Pancreas (tissue), 10 donors: ENCODE measurements at regions not wholly inside any gene's neighbourhood (a gene's known extent, or its start where the extent isn't known, plus 50 kb on each side); places are given as distances from the start of the nearest gene placed in this dataset.

Source experiments
- ATAC-seq, 4 donors: fragments of 200-7000 bp; cut with Tn5 transposase; one replicate each; pipeline versions ENCODE4 v1.8.0 to v1.9.1; 2020; ENCODE audit warnings: mild to moderate bottlenecking in 4 of 4, moderate library complexity in 4 of 4
- DNase-seq, 6 donors: peaks; one replicate each; pipeline ENCODE4 v3.0.0-alpha.2; 2020
- FAIRE-seq: peaks from 2 replicates; lab custom pipeline; 2012; peaks lifted over from hg19 to GRCh38; lab: Jason Lieb, UNC
- H3K27ac ChIP-seq, 4 donors: fragments of 200-600 bp; sonication (generic); 1 replicate in 3 of 4; 2 replicates in 1 of 4; pipeline versions ENCODE4 v1.5.0 to v1.8.0; 2020
- H3K27me3 ChIP-seq, 4 donors: fragments of 200-600 bp; one replicate each; pipeline ENCODE4 v1.8.0; 2021
- H3K36me3 ChIP-seq, 3 donors: fragments of 200-600 bp; sonication (generic) in 1 of 3; one replicate each; pipeline versions ENCODE4 v1.5.0 to v1.8.0; 2020 to 2021
- H3K4me1 ChIP-seq, 3 donors: fragments of 200-600 bp; one replicate each; pipeline ENCODE4 v1.8.0; 2021
- H3K4me3 ChIP-seq, 4 donors: fragments of 200-600 bp; sonication (generic) in 2 of 4; one replicate each; pipeline versions ENCODE4 v1.5.0 to v1.8.0; 2020 to 2021
- H3K9me3 ChIP-seq, 4 donors: fragments of 200-600 bp; one replicate each; pipeline ENCODE4 v1.8.0; 2021
- CTCF ChIP-seq, 4 donors: fragments of 200-600 bp; sonication (generic) in 3 of 4; IDR thresholded peaks; one replicate each; pipeline versions ENCODE4 v1.5.0 to v1.8.0; 2021; ENCODE audit warnings: antibody characterized with exemption in 4 of 4
- WGBS, 2 donors: extraction: QIAGEN DNeasy Blood & Tissue Kit; methylation state at CpG; one replicate each; pipeline ENCODE4 v1.1.7; 2013; 5-methylcytosine and 5-hydroxymethylcytosine counted together
- intact Hi-C, 3 donors: fragments of 100-400 bp; cut with DNase I; formaldehyde crosslinking; loops; one replicate each; pipeline versions ENCODE4 v1.11.1 to v1.14.2; 2022
- donor health status: healthy with polysubstance abuse.
- donor health status: DM: no; HTN: no; CAD: no; lungs with moderate emphysema.
- donor health status: DM: no; HTN: no; CAD: no.
- donor health status: control.
- donor health status: control.
- donor health status: Bipolar disorder and iron deficiency.
- donor health status: DM: yes; HTN: yes; CAD: no.
- donor health status: DM: no; HTN: no; CAD: no.
- donor health status: DM: no; HTN: no; CAD: no.
- donor health status: DM: yes; HTN: yes; CAD: no.

- Histone ChIP-seq H3K27ac (no peak overlapping the region), H3K9me3 (no peaks in the 10 kb centered on the region), H3K36me3 (no peaks in the 10 kb centered on the region), H3K27me3 (no peaks in the 10 kb centered on the region), H3K4me1 (no peaks in the 10 kb centered on the region), H3K4me3 (no peak overlapping the region)
- ATAC-seq (no peak), DNase-seq (no peak), FAIRE-seq (no peak)
- TF ChIP-seq CTCF (IDR thresholded peaks at IDR 0.05), result no peak
- intact Hi-C loops, result no loop called here
- WGBS, 2 donors, result 46 to 56% methylated on average over 1 of the region's 1 CpG
Measured at GRCh38 chr2:145080426-145080825, 560.5 kb upstream of the ZEB2 start.

GRCh38 chr2:145079641-145080040, 559.7 kb upstream of the ZEB2 start:
- intact Hi-C loops, result no loop called here
- TF ChIP-seq CTCF (IDR thresholded peaks at IDR 0.05), result no peak
- Histone ChIP-seq H3K36me3 (no peaks in the 10 kb centered on the region), H3K9me3 (no peaks in the 10 kb centered on the region), H3K4me1 (no peaks in the 10 kb centered on the region), H3K4me3 (no peak overlapping the region), H3K27me3 (no peaks in the 10 kb centered on the region), H3K27ac (no peak overlapping the region)
- no peak for ATAC-seq
- FAIRE-seq, result no peak
- 83 to 97% methylated on average over 1 of the region's 1 CpG for WGBS, 2 donors
- no peak for DNase-seq

- TF ChIP-seq CTCF (IDR thresholded peaks at IDR 0.05), result no peak
- no peak for ATAC-seq
- no peaks in the 10 kb centered on the region for H3K27me3 ChIP-seq
- no peak for FAIRE-seq
- no peak overlapping the region for H3K27ac ChIP-seq
- H3K4me3 ChIP-seq, result no peak overlapping the region
- H3K9me3 ChIP-seq, result no peaks in the 10 kb centered on the region
- no peaks in the 10 kb centered on the region for H3K4me1 ChIP-seq
- no peak for DNase-seq
- no peaks in the 10 kb centered on the region for H3K36me3 ChIP-seq
- intact Hi-C loops, result no loop called here
- WGBS, 2 donors, result 92 to 100% methylated on average over 1 of the region's 1 CpG
Measured at GRCh38 chr2:145078923-145079322, 559.0 kb upstream of the ZEB2 start.

GRCh38 chr2:145076085-145076484, 556.2 kb upstream of the ZEB2 start:
- H3K27me3 ChIP-seq, result no peaks in the 10 kb centered on the region
- no peak for TF ChIP-seq CTCF (IDR thresholded peaks at IDR 0.05)
- H3K36me3 ChIP-seq, result no peaks in the 10 kb centered on the region
- H3K4me3 ChIP-seq, result no peak overlapping the region
- H3K27ac ChIP-seq, result no peak overlapping the region
- DNase-seq, result no peak
- FAIRE-seq, result no peak
- H3K4me1 ChIP-seq, result no peaks in the 10 kb centered on the region
- 24 to 29% methylated on average over 1 of the region's 1 CpG for WGBS, 2 donors
- no peak for ATAC-seq
- H3K9me3 ChIP-seq, result no peaks in the 10 kb centered on the region
- intact Hi-C loops, result no loop called here

GRCh38 chr2:145075454-145076062, 555.6 kb upstream of the ZEB2 start:
- Histone ChIP-seq H3K9me3 (no peaks in the 10 kb centered on the region), H3K27me3 (no peaks in the 10 kb centered on the region), H3K4me3 (no peak overlapping the region), H3K4me1 (no peaks in the 10 kb centered on the region), H3K36me3 (no peaks in the 10 kb centered on the region), H3K27ac (no peak overlapping the region)
- 73 to 78% methylated on average over 1 of the region's 1 CpG for WGBS, 2 donors
- FAIRE-seq (no peak), ATAC-seq (no peak), DNase-seq (no peak)
- intact Hi-C loops, result no loop called here
- no peak for TF ChIP-seq CTCF (IDR thresholded peaks at IDR 0.05)
